GM19397 (cell line): ENCODE measurements at regions not wholly inside any gene's neighbourhood (a gene's known extent, or its start where the extent isn't known, plus 50 kb on each side); places are given as distances from the start of the nearest gene placed in this dataset.

ENCODE experiments used
- ATAC-seq: cut with Tn5 transposase; IDR thresholded peaks from one replicate; pipeline ENCODE4 v1.9.1; 2021; ENCODE audit warnings: mild to moderate bottlenecking, moderate library complexity; ENCODE audit not compliant: unreplicated experiment

- ATAC-seq, result no peak
These were observed 74.2 kb downstream of the C9orf152 start for GRCh38 chr9:110133608-110134210.

- ATAC-seq, result no peak
These were observed 72.1 kb downstream of the C9orf152 start for GRCh38 chr9:110135846-110136245.

- no peak for ATAC-seq
These were observed 71.2 kb downstream of the C9orf152 start for GRCh38 chr9:110136802-110137201.

- no peak for ATAC-seq
These were observed 67.7 kb downstream of the C9orf152 start for GRCh38 chr9:110140276-110140675.

GRCh38 chr9:110141227-110141793, 66.6 kb downstream of the C9orf152 start:
- no peak for ATAC-seq

GRCh38 chr9:110142253-110142652, 65.7 kb downstream of the C9orf152 start:
- no peak for ATAC-seq

GRCh38 chr9:110142868-110143481, 65.0 kb downstream of the C9orf152 start:
- no peak for ATAC-seq

GRCh38 chr9:110143485-110143884, 64.5 kb downstream of the C9orf152 start:
- ATAC-seq, result peak; percentile 53

GRCh38 chr9:110143950-110144545, 63.9 kb downstream of the C9orf152 start:
- peak; percentile 63 for ATAC-seq

- no peak for ATAC-seq
These were observed 61.6 kb downstream of the C9orf152 start for GRCh38 chr9:110146373-110146772.

- peak; percentile 69 for ATAC-seq
These were observed 59.6 kb downstream of the C9orf152 start for GRCh38 chr9:110148384-110148783.

- no peak for ATAC-seq
These were observed 59.1 kb downstream of the C9orf152 start for GRCh38 chr9:110148891-110149290.
